Ishikawa (cell line): ENCODE measurements at regions not wholly inside any gene's neighbourhood (a gene's known extent, or its start where the extent isn't known, plus 50 kb on each side); places are given as distances from the start of the nearest gene placed in this dataset.

Experiments
- CEBPB ChIP-seq: IDR thresholded peaks from 2 replicates; pipeline ENCODE4 v1.6.1; 2012
- CREB1 ChIP-seq: IDR thresholded peaks from 2 replicates; pipeline ENCODE4 v1.6.1; 2012; ENCODE audit warnings: low read depth
- EGR1 ChIP-seq: IDR thresholded peaks from 2 replicates; pipeline ENCODE4 v1.6.1; 2012
- EP300 ChIP-seq: IDR thresholded peaks from 2 replicates; pipeline ENCODE4 v1.6.1; 2012; ENCODE audit warnings: borderline replicate concordance
- FOXM1 ChIP-seq: IDR thresholded peaks from 2 replicates; pipeline ENCODE4 v1.6.1; 2012; ENCODE audit warnings: low read depth, borderline replicate concordance
- MAX ChIP-seq: IDR thresholded peaks from 2 replicates; pipeline ENCODE4 v1.6.1; 2012
- NFIC ChIP-seq: IDR thresholded peaks from 2 replicates; pipeline ENCODE4 v1.6.1; 2012
- RAD21 ChIP-seq: IDR thresholded peaks from 2 replicates; pipeline ENCODE4 v1.6.1; 2012; ENCODE audit warnings: low read depth
- REST ChIP-seq: IDR thresholded peaks from 2 replicates; pipeline ENCODE4 v1.6.1; 2012; ENCODE audit warnings: low read depth, mild to moderate bottlenecking
- TAF1 ChIP-seq: IDR thresholded peaks from 2 replicates; pipeline ENCODE4 v1.6.1; 2012; ENCODE audit warnings: low read depth, mild to moderate bottlenecking
- TCF12 ChIP-seq: IDR thresholded peaks from 2 replicates; pipeline ENCODE4 v1.6.1; 2012; ENCODE audit warnings: low read depth
- TEAD4 ChIP-seq: IDR thresholded peaks from 2 replicates; pipeline ENCODE4 v1.6.1; 2012
- YY1 ChIP-seq: IDR thresholded peaks from 2 replicates; pipeline ENCODE4 v1.6.1; 2012; ENCODE audit warnings: low read depth
- ZBTB7A ChIP-seq: IDR thresholded peaks from 2 replicates; pipeline ENCODE4 v1.6.1; 2012; ENCODE audit warnings: low read depth
- TF ChIP-seq, protein P1 (sequence below): IDR thresholded peaks from 2 replicates; pipeline ENCODE4 v1.6.1; 2012

GRCh38 chr12:124222368-124223245 is 72.3 kb upstream of the RFLNA start:
- TF ChIP-seq RAD21 (no peak), MAX (no peak), CEBPB (no peak), YY1 (no peak), ZBTB7A (no peak), CREB1 (no peak), EP300 (no peak), TAF1 (no peak), TCF12 (no peak), EGR1 (no peak), TEAD4 (no peak), REST (no peak), NFIC (no peak), FOXM1 (no peak)
- TF ChIP-seq, protein P1, sequence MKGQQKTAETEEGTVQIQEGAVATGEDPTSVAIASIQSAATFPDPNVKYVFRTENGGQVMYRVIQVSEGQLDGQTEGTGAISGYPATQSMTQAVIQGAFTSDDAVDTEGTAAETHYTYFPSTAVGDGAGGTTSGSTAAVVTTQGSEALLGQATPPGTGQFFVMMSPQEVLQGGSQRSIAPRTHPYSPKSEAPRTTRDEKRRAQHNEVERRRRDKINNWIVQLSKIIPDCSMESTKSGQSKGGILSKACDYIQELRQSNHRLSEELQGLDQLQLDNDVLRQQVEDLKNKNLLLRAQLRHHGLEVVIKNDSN: no peak

DNA sequence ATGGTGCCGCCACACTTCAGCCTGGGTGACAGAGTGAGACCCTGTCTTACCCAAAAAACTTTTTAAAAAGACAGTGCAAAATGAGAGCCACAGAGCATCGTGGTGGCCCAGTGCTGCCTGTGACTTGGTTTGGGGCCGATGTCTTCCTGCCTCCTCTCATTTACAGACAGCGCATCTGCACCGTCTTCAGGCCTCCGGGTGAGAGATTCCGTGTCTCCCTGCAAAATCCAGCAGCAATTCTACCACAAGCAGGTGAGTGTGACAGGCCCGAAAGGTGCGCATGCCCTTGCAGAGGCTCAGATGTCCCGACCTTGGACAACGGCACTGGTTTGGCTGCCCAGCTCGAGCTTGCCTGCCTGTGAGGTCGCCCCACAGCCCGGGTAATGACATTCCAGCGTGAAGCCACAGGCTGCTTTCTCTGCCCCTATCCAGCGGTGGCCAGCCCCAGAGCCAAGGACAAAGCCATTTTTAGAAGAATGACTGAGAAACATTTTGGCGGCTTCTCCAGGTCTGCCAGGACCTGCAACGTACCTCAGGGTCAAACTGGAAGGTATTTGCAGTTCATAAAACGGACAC is 70.3 kb upstream of the RFLNA start:
- TF ChIP-seq ZBTB7A: no peak
- TF ChIP-seq NFIC: no peak
- no peak for TF ChIP-seq TAF1
- no peak for TF ChIP-seq REST
- no peak for TF ChIP-seq TCF12
- TF ChIP-seq FOXM1: no peak
- no peak for TF ChIP-seq RAD21
- no peak for TF ChIP-seq YY1
- no peak for TF ChIP-seq MAX

GRCh38 chr12:124225730-124226129 is 69.2 kb upstream of the RFLNA start:
- no peak for TF ChIP-seq TAF1
- no peak for TF ChIP-seq EGR1
- TF ChIP-seq TEAD4: no peak

DNA sequence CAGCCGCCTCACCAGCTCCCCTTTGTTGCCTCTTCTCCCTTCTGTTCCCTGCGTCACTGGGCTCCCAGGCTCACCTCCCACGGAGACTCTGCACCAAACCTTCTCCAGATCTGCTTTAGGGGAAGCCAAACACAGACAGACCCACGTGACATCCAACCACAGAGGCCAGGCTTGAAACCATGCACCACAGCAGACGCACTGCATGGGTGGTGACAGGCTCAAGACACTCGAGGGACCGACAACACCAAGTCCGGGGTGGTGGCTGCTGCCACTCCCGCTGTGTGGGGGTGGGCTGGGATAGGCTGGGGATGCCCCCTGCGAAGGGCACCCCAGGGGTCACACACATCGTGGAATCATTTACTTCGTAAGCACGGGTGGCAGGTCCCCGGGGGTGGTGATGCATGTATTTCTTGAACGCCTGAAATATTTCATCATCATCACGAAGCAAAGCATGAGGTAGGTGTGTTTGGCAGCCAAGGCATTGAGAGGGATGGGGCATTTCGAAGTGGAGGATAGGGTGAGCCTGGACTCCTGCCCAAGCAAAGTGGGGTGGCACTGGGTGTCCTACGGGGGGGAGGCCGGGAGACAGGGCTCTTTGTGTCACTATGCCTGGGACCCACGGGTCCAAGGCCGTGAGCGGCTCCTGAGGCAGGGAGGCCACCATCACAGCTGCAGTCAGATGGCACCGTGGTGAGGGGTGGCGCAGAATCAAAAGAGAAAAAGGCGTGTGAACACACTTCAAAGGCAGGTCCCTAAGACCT is 66.8 kb upstream of the RFLNA start:
- TF ChIP-seq CEBPB (no peak), REST (no peak), TAF1 (no peak), ZBTB7A (no peak)

DNA sequence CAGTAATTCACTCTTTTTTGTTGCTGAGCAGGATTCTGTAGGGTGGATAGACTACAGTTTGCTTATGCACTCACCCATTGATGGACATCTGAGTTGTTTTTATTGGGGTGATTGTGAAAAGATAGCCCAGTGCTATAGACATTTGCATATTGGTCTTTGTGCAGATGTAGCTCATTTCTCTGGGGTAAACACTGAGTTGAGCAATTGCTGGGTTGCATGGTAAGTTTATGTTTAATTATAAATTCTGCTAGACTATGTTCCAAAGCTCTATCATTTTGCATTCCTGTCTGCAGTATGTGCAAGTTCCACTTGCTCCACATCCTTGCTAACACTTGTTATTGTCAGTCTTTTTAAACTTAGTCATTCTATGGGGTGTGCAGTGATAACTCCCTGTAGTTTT is 65.4 kb upstream of the RFLNA start:
- no peak for TF ChIP-seq CREB1
- TF ChIP-seq TCF12: no peak
- TF ChIP-seq TAF1: no peak
